Medulla oblongata (tissue), 1 donor: ENCODE measurements at regions not wholly inside any gene's neighbourhood (a gene's known extent, or its start where the extent isn't known, plus 50 kb on each side); places are given as distances from the start of the nearest gene placed in this dataset.
"Not testable (repeated sequence)": the region's sequence is repeated elsewhere in the genome, so short reads cannot be mapped to it uniquely, and the experiment has no call there.

Experiments used
- DNase-seq: peaks from one replicate; pipeline ENCODE4 v3.0.0-alpha.2; 2015; ENCODE audit errors: extremely low spot score

DNA sequence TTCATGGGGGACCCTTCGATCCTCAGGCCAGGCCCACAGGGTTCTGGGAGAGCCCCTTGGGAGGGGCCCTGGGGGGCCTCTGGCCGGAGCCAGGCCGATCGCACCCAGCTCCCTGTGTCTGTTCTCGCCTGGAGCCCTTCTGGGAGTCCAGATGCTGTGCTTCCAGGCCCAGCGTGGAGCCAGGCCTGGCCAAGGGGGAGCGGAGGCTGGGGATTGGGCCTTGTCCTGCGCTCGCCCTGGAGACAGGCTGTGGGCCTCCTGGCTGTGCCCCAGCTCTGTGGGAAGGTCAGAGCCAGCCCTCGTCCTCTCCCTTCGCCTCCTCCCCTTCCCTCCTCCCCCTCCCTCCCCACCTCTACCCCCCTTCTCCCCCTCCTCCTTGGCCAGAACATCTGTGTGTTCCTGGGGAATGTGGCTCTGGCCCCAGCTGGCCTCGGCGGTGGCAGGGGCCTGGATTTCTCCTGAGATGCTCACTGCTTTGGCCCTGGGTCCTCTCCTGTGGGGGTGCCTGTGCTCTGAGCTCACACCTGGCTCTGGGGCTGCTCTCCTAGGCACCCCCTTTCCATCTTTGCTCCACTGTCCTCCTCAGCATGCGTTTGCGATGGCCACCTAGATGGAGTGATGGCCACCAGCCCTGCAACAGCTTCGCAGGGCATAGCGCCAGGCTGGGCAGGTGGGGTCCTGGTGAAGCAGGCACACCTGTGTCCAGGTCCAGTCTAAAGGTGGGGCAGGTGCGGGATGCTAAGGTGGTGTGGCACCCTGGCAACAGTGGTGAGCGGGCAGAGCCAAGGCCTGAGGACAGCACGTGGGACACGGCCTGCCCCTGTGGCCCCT, 90.6 kb upstream of the CIBAR2 start:
- DNase-seq: peak; percentile 74

DNA sequence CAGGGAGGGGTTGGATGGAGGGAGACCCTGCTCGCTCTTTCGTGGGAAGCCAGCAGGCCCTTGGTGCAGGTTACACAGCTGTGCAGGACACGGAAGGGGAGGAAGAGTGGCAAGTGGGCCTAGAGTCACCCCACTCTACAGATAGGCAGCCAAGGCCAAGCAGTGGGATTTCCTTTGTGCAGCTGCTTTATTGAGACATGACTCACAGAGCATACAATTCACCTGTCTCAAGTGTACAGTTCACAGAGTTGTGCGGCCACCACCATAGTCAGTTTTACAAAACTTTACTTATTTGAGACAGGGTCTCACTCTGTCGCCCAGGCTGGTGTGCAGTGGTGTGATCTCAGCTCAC, 91.2 kb upstream of the CIBAR2 start:
- DNase-seq: no peak

DNA sequence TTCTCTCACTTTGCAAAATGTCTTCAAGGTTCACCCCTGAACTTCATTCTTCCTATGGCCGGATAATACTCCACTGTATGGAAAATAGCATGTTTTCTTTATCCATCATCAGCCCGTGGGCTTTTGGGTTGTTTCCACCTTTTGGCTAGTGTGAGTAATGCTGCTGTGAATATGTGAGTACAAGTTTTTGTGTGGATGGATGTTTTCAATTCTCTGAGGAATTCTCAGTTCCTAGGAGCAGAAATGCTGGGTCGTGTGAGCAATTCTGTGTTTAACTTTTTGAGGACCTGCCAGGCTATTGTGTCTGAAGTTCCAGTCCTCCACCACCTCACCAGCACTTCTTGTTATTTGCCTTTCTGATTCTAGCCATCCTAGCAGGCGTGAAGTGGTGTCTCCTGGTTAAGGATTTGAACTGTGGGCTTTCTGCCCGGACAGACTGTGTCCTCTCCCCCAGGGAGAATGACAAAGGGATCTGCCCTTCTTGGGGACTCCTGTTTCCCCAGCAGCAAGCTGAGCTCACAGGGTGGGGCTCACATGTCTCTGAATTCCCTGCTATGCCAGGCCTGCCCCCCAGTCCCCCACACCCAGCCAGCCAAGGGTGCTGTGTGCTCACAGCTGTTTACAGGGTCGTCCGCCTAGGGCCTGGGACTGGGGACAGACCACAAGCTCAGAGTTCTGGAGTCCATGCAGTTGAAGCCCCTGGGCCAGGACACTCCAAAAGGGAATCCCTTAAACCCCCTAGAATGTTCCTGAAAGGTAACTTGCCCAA, 92.2 kb upstream of the CIBAR2 start:
- no peak for DNase-seq

DNA sequence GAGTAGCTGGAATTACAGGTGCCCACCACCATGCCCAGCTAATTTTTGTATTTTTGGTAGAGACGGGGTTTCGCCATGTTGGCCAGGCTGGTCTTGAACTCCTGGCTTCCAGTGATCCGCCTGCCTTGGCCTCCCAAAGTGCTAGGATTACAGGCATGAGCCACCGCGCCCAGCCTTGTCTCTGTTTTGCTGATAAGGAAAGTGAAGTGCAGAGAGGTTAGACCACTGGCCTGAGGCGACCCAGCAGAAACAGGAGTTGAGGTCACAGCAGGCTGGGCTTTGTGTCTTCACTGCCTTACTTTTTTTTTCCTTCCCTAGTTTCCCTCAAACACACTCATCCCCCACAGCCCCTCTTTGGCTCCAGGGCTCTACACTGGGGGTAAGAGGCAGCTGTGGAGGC, 93.0 kb upstream of the CIBAR2 start:
- not testable (repeated sequence) for DNase-seq

DNA sequence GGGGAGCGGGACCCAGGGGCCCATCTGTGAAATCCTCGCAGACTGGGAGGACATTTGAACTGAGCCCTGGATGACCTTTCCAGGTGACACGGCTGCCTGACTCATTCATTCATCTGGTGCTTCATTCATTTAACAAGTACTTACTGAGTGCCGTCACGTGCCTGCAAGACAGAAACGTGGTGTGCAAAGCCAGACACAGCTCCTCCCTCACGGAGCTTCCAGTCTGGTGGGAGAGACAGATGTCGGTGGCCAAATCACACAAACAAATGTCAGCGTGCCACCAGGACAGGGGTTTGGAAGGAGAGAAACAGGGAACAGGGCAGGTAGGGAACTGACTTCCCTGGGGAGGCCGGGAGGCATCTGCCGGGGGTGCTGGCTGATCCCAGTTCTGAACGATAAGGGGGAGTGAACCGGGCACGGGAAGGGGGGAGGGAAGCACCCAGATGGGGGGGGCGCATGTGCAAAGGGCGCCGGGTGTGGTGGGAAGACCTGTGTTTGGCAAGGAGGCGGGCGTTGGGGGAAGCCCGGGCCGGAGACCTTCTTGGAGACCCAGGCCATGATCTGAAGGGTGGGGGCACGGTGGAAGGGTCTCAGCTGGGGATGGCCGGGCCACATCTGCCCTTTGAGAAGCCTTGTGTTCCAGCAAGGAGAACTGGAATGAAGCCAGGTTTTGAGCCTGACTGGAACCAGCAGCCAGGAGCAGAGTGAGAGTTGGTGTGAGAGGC, 93.6 kb upstream of the CIBAR2 start:
- DNase-seq: peak; percentile 29

DNA sequence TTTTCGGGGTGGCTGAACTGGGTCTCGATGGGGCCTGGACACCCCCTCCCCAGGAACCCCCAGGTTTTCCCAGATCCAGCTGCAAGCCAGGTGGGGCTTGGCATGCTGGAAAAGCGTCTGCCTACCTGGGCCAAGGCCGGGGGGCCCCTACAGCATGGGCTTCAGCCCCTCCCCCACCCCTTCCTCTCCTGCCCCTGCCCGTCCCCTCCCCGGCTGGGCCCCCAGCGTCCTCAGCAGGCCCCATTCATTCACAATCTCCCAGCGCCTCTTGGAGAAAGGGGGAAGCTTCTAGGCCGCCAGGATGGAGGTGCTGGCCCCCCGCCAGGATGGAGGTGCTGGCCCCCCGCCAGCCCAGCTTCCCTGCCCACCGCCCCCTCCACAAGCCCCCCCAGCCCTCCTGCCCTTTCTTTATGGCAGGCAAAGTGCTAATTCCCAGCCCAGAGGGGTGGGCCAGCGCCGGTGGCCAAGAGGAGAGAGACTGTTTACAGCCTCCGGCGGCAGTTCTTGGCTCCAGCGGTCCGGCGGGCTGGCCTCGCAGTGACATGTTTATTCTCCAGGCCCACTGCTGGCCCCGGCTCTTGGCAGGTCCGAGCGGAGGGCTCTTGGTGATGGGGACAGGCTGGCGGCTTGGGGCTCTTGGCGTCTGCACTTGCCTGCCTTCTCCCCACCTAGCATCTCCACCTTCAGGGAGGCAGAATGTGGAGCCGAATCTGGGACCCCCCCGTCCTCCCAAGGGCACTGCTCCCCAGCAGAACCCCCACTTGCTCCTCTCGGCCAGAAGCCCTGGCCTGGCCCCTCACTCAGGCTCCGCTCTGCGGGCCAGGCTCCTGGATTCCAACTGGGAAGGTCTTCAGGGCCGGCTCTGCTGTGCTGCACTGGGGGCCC, 94.4 kb upstream of the CIBAR2 start:
- peak; percentile 69 for DNase-seq

DNA sequence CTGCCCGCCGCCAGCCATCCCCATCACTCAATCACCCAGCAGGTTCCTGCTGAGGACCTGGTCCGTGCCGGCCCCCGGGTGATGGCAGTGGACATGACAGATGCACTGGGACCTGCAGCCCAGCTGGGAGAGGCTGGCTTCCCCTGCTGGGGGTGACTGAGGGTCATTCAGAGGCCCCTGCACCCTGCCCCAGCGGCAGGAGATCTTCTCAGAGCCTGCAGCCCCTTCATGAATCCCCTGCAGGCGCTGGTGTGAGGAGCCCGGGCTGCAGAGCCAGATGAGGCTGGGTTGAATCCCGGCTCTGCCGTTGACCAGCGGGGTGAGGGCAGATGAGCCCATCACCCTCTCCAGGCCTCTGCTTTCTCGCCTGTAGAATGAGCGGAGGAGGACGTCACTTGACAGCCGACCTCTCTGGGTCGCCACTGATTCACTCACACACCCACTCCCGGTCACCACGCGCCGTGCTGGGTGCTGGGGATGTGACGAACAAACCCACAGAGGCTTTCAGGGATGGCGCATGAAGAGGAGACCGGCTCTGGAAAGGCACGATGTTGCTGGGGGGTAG, 95.2 kb upstream of the CIBAR2 start:
- DNase-seq: no peak

DNA sequence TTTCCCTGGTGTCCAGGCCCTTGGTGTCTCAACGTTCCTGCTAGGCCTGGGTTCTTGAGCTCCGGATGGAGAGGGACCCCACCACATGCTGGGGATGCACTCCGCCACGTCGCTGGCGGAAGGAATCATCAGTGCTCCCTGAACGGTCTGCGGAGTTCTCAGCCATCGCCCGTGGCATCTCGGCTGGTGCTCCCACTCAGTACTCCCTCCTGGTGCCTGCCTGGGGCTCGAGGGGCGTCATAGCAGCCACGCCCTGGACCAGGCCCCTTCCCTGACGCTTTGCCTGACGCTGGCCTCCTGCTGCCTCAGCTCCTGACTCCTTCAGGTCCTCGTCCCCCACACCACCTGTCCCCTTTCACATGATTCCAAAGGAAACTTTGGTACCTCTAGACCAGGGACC, 95.9 kb upstream of the CIBAR2 start:
- DNase-seq: no peak

DNA sequence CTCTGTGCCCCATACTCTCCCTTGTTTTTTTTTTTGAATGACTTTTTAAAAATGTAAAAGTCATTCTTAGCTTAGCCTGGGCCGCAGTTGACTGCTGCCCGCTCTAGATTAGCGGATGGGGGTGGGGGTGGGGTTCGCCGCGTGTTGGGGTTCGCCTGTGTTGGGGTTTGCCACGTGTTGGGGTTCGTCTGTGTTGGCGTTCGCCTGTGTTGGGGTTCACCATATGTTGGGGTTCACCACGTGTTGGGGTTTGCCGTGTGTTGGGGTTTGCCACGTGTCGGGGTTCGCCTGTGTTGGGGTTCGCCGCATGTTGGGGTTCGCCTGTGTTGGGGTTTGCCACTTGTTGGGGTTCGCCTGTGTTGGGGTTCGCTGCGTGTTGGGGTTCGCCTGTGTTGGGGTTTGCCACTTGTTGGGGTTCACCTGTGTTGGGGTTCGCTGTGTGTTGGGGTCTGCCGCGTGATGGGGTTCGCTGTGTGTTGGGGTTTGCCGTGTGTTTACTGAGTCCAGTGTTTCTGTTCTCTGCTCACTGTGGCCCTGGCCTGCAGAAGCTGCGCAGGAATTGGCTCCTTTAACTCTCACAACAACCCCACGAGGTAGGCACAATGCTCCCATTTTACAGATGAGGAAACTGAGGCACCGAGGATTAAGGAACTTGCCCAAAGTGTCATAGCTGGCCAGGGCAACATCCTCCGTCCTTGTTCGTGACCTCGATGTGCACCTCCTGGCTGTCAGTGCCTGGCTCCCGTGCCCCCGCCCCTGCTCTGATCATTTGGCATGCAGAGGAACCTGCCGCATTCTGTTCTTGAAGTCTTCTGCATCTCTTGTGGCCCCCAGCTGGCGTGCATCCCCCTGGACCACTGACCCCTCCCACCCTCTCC, 96.6 kb upstream of the CIBAR2 start:
- DNase-seq: no peak

DNA sequence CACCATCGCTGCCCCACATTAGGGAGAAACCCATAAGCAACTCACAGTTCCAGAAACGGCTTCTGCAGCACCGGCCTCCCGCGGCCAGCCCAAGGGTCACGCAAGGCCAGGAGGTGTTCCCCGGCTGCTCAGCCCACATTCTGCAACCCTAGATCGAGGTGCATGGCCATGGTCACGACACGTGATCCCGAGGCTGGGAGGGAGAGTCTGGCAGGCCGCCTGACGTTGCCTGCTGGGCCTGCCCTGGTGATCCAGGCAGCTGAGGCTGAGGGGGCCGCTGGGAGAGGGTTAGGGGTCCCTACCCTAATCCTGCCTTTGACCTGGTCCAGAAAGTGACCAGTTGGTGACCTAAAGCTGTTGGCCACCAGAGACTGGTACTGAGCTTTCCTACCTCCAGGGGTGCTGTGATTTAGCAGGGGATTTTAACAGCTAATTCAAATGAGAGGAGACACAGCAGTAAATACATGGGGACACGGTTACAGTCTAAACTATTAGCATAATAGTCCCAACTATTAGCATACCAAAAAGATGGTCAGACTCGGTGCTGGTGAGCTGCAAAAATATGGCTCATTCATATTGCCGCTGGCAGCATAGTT, 97.4 kb upstream of the CIBAR2 start:
- no peak for DNase-seq

DNA sequence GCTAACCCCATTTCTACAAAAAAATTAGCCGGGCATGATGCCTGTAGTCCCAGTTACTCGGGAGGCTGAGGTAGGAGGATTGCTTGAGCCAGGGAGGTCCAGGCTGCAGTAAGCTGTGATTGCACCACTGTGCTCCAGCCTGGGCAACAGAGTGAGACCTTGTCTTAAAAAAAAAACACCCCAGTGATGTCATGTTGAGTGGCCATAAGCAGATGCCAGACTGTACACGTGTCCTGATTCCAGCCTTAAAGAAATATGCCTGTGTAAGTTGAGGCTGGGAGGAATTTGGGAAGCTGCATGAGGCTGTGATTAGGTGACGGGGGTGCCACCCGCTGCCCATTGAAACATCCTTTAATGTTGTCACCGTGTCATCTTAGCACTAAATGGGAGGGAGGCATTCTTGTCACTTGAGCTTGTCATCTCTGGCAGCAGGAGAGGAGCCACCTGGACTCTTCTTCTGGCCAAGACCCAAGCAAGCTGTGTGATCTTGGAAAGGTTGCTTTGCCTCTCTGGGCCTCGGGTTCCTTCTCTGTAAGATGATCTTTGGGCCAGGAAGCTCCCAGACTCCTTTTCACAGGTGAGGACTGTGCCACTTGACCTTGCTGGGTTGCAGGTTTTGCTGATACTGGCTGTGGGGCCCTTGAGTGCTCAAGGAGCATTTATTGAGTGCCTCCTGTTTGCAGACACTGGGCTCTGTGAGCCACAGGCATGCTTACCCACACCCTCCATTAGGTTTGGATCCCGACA, 98.3 kb upstream of the CIBAR2 start:
- no peak for DNase-seq

DNA sequence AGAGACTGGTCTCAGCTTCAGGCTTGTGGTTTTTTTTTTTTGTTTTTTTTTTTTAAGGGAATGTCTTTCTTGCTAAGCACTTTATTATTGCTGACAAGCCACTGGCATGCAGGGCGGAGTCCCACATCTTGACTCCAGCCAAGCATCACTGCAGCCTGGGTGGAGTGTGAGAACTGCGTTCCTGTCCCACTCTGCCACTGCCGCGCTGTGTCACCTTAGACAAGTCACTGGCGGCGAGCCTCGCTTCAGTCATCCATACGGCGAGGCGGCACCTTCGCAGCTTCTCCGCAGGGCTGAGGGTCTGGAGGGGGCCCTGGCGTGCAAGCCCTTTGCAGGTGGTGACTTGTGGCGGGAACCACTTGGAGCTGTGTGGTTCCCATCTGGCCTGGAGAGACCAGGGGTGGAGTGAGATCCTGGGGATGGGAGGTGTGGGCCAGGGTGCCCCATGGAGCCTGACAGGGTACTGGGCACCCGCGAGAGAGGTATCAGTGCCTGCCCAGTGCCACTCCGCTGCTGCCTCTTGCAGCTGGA, 99.1 kb upstream of the CIBAR2 start:
- no peak for DNase-seq

DNA sequence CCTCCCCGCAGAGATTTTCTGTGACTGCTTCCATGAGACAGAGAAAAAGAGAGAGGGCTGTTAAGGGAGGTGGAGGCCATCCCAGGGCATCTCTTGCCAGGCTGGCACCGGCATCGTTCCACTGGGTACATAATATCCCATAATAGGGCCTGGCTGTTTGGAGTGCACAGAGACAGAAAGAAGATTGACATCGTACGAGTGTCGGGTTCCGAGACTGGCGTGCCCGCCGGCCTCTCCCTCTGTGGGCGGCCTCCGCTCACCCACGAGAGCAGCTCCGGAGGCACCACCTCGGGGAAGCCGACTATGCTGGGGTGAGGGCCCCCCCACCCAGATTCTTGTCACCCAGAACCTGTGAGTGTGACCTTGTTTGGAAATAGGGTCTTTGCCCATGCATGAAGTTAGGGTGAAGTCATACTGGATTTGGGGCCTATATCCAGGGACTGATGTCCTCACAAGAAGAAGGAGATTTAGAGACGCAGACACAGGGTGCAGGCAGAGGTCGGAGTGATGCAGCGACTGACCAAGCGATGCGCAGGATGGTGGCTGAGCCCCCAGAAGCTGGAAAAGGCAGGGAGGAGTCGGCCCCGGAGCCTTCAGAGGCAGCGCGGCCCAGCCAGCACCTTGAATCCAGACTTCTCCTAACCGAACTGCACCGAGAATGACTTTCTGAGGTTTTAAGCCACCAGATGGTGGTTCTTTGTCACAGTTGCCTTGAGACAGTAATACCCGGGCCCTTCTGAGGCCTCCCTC, 101.8 kb upstream of the CIBAR2 start:
- DNase-seq: peak; percentile 23

DNA sequence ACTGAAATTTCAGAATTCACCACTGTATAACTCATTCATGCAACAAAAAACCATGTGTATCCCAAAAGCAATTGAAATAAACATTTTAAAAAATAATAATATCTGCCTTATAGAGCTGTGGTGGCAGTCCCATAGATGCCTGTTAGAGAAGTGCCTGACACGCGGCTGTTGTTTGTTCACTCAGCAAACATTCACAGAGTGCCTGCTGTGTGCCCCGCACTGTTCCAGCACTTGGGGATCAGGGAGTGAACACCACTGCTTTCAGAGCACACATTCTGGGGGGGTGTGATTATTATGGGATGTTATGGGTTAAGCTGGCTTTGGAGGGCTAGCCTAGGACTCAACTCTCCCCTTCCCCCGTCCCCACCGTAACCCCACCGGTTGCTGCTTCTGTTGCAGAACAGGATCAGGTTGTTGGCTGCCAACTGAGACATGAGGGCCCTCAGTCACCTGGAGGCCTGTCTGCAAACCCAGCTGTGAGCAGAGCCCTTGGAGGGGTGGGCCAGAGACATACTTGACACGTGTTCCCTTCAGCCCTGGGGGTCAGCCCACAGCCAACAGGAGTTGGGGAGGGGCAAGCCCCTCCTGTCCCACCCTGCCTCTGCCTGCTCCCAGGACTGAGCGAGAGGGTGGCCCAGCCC, 103.3 kb upstream of the CIBAR2 start:
- no peak for DNase-seq

DNA sequence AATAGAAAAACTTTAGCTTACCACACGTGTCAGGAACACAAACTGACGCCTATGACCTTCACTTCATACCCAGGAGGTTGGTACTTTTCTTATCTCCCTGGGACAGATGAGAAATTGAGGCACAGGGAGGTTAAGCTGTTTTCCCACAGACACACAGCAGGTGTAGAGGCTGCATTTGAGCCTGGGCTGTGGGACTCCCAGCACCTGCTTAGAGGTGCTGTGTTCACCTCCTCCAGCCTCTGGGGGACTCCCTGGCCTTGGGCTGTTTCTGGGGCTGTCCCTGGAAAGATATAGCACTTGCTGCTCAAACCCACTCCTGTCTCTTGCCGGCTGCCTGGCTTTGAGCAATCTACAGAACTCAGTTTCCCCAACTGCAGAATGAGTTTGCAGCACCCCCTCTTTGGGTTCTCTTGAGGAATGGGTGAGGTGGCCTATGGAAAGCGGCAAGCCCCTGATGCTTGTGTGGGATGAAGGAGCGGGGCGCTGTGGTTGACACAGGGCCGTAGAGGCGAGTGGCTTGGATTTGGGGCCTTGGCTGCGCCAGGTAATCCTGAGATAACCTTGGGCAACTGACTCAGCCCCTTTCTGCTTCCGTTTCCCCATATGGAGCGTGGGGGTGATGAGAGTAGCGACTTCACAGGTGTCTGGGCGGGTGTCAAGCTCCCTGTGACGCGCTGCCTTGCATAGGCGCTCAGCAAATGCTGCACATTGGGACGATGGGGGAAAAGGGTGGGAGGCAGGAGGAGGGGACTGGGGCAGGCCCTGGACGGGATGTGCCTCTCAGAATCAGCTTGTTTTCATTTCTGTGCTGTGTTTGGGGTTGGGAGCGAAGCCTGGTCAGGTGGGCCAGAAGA, 104.5 kb upstream of the CIBAR2 start:
- DNase-seq: no peak

DNA sequence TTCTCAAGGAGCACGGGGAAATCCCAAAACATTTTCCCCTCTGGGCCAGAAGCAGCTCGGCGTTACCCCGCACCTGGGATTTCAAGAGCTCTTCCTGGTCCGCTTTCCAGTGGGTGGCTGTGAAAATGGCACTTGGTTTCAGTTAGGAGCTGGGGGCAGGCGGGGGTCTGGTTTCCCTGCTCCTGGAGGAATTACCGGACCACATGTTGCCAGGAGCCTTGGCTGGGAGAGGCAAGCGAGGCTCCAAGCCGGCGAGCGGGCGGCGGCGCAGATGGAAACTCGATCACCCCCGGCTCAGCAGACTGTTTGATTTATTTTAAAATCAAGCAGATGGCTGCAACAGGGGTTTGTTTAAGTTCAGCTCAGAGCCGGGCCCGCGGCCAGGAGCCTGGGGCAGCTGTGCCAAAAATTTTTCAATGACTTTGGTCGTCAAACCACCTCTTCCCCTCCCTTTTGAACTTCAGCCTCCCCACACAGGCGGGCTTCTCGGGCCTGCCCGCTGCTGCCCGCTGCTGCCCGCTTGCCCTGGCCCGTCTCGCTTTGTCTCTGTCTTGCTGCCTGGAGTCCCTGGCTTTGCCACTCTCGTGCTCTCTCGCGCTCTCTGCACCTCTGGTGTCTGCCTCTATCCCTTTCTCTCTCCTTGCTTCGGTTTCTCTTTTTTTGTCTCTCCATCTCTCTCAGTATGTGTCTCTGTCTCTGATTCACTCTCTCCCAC, 108.0 kb upstream of the CIBAR2 start:
- DNase-seq: peak; percentile 78
